Spleen (tissue), 11 donors: ENCODE measurements at regions not wholly inside any gene's neighbourhood (a gene's known extent, or its start where the extent isn't known, plus 50 kb on each side); places are given as distances from the start of the nearest gene placed in this dataset.

Experiments used
- DNase-seq: peaks from one replicate; pipeline ENCODE4 v3.0.0-alpha.2; 2020
- H3K27ac ChIP-seq, 8 donors: fragments of 200-600 bp; sonication (generic) in 7 of 8; 1 replicate in 4 of 8; 2 replicates in 4 of 8; pipeline versions ENCODE4 v1.5.0 to v1.8.0; 2016 to 2021; ENCODE audit warnings: inconsistent platforms in 4 of 8, mild to moderate bottlenecking in 4 of 8, moderate library complexity in 1 of 8
- H3K27me3 ChIP-seq, 7 donors: fragments of 200-600 bp; sonication (generic) in 6 of 7; replicated peaks in 1 of 7; 1 replicate in 4 of 7; 2 replicates in 3 of 7; pipeline versions ENCODE4 v1.5.0 to v1.8.0; 2016 to 2021; ENCODE audit warnings: inconsistent platforms in 3 of 7, mild to moderate bottlenecking in 1 of 7
- H3K36me3 ChIP-seq, 6 donors: fragments of 200-600 bp; sonication (generic) in 5 of 6; 1 replicate in 4 of 6; 2 replicates in 2 of 6; pipeline versions ENCODE4 v1.5.0 to v1.8.0; 2016 to 2021; ENCODE audit warnings: inconsistent platforms in 2 of 6
- H3K4me1 ChIP-seq, 6 donors: fragments of 200-600 bp; sonication (generic) in 5 of 6; 1 replicate in 3 of 6; 2 replicates in 3 of 6; pipeline versions ENCODE4 v1.5.0 to v1.8.0; 2016 to 2021; ENCODE audit warnings: inconsistent platforms in 3 of 6
- H3K4me3 ChIP-seq, 8 donors: fragments of 200-600 bp; sonication (generic) in 7 of 8; 1 replicate in 4 of 8; 2 replicates in 4 of 8; pipeline versions ENCODE4 v1.5.0 to v1.8.0; 2016 to 2021; ENCODE audit warnings: inconsistent platforms in 4 of 8, mild to moderate bottlenecking in 4 of 8, moderate library complexity in 2 of 8
- H3K9me3 ChIP-seq, 8 donors: fragments of 200-600 bp; sonication (generic) in 7 of 8; 1 replicate in 4 of 8; 2 replicates in 4 of 8; pipeline versions ENCODE4 v1.5.0 to v1.8.0; 2016 to 2021; ENCODE audit warnings: inconsistent platforms in 4 of 8
- CTCF ChIP-seq, 11 experiments: fragments of 200-600 bp in 7 of 11; fragments of 450-650 bp in 4 of 11; sonication (generic) in 4 of 11; IDR thresholded peaks in 8 of 11; conservative IDR thresholded peaks in 3 of 11; 1 replicate in 7 of 11; 2 replicates in 4 of 11; pipeline versions ENCODE4 v1.4.0 to v1.8.0; 2016 to 2021; ENCODE audit warnings: antibody characterized with exemption in 11 of 11, inconsistent platforms in 4 of 11, mild to moderate bottlenecking in 1 of 11
- POLR2A ChIP-seq, 3 donors: fragments of 450-650 bp; IDR thresholded peaks; one replicate each; pipeline ENCODE4 v1.5.1; 2017; ENCODE audit warnings: antibody characterized with exemption in 3 of 3, mild to moderate bottlenecking in 1 of 3
- POLR2AphosphoS5 ChIP-seq, 3 donors: sonication (generic); formaldehyde crosslinking; IDR thresholded peaks; one replicate each; pipeline ENCODE4 v1.5.1; 2017; ENCODE audit warnings: antibody characterized with exemption in 3 of 3
- WGBS, 5 donors: extraction: QIAGEN DNeasy Blood & Tissue Kit in 3 of 5; methylation state at CpG; one replicate each; pipeline versions ENCODE4 v1.1.5 to v1.1.7; 2013 to 2018; 5-methylcytosine and 5-hydroxymethylcytosine counted together
- intact Hi-C: fragments of 100-400 bp; cut with DNase I; formaldehyde crosslinking; loops from one replicate; pipeline ENCODE4 v1.15.0; 2023; ENCODE audit warnings: low total_unique reads
- donor health status: healthy with polysubstance abuse.
- donor health status: DM: no; HTN: no; CAD: no; lungs with moderate emphysema.
- donor health status: DM: no; HTN: no; CAD: no.
- donor health status: Bipolar disorder and iron deficiency.
- donor health status: healthy.
- donor health status: DM: no; HTN: no; CAD: no.
- donor health status: DM: yes; HTN: yes; CAD: no.

GRCh38 chr4:28006021-28006420, 1145.4 kb downstream of the STIM2 start:
- WGBS, 5 donors: 87 to 94% (median 92%) methylated on average over 12 of the region's 12 CpGs
- peaks cover 0 to 9% (median 0%) of the 10 kb centered on the region in 8 donors for H3K9me3 ChIP-seq
- no peaks in the 10 kb centered on the region for H3K27me3 ChIP-seq
- no peaks in the 10 kb centered on the region for H3K36me3 ChIP-seq
- no peak overlapping the region for H3K27ac ChIP-seq
- no peak overlapping the region for H3K4me3 ChIP-seq
- peak; percentile 58 for DNase-seq
- H3K4me1 ChIP-seq: no peaks in the 10 kb centered on the region
- intact Hi-C loops: no loop called here
- TF ChIP-seq CTCF (IDR thresholded peaks at IDR 0.05 in 8 of 11, conservative IDR thresholded peaks at IDR 0.05 in 3 of 11): no peak

- TF ChIP-seq CTCF (IDR thresholded peaks at IDR 0.05 in 8 of 11, conservative IDR thresholded peaks at IDR 0.05 in 3 of 11) (no peak), POLR2A (IDR thresholded peaks at IDR 0.05) (no peak), POLR2AphosphoS5 (IDR thresholded peaks at IDR 0.05) (no peak)
- Histone ChIP-seq H3K4me1 (no peaks in the 10 kb centered on the region), H3K36me3 (no peaks in the 10 kb centered on the region), H3K4me3 (no peak overlapping the region), H3K27ac (no peak overlapping the region), H3K27me3 (no peaks in the 10 kb centered on the region), H3K9me3 (peaks cover 0 to 6% (median 1%) of the 10 kb centered on the region in 8 donors)
- intact Hi-C loops: no loop called here
- WGBS, 5 donors: 60 to 72% (median 71%) methylated on average over 4 of the region's 4 CpGs
- DNase-seq: no peak
These were observed 1147.1 kb downstream of the STIM2 start for GRCh38 chr4:28007693-28008092.

DNA sequence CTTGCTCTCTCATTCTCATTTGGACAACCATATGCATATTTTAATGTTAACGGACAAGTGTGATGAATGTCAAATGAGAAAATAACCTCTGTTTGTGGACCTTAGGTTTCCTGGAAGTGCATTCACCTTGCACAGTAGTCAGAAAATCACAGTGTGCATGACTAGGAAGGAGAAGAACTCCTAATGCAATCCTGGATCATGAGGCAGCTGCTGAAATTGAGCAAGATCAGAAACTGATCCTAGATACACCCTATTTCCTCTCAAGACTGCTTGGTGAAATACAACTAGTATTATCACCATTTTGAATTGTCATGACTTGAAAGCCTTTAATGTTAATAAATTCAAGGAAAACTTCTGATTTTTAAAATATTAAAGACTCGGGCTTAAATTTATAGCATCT, 1148.9 kb downstream of the STIM2 start:
- H3K4me3 ChIP-seq: no peak overlapping the region
- H3K4me1 ChIP-seq: no peaks in the 10 kb centered on the region
- no peak overlapping the region for H3K27ac ChIP-seq
- H3K27me3 ChIP-seq: no peaks in the 10 kb centered on the region
- H3K36me3 ChIP-seq: no peaks in the 10 kb centered on the region
- intact Hi-C loops: no loop called here
- TF ChIP-seq POLR2AphosphoS5 (IDR thresholded peaks at IDR 0.05) (no peak), POLR2A (IDR thresholded peaks at IDR 0.05) (no peak), CTCF (IDR thresholded peaks at IDR 0.05 in 8 of 11, conservative IDR thresholded peaks at IDR 0.05 in 3 of 11) (no peak)
- 73 to 88% (median 81%) methylated on average over 2 of the region's 2 CpGs for WGBS, 5 donors
- no peak for DNase-seq
- H3K9me3 ChIP-seq: peaks cover 0 to 25% (median 9%) of the 10 kb centered on the region in 8 donors

GRCh38 chr4:28010577-28011240, 1150.1 kb downstream of the STIM2 start:
- 87 to 97% (median 94%) methylated on average over 6 of the region's 6 CpGs for WGBS, 5 donors

More at GRCh38 chr4:28010577-28011240, 1150.1 kb downstream of the STIM2 start:
- no peak for DNase-seq
- Histone ChIP-seq H3K36me3 (no peaks in the 10 kb centered on the region), H3K27ac (no peak overlapping the region), H3K4me1 (no peaks in the 10 kb centered on the region), H3K27me3 (no peaks in the 10 kb centered on the region), H3K9me3 (peaks cover 0 to 36% (median 15%) of the 10 kb centered on the region in 8 donors), H3K4me3 (no peak overlapping the region)
- intact Hi-C loops: no loop called here
- TF ChIP-seq POLR2A (IDR thresholded peaks at IDR 0.05) (no peak), POLR2AphosphoS5 (IDR thresholded peaks at IDR 0.05) (no peak), CTCF (IDR thresholded peaks at IDR 0.05 in 8 of 11, conservative IDR thresholded peaks at IDR 0.05 in 3 of 11) (no peak)
